Tongue (tissue), 1 donor: ENCODE measurements at regions not wholly inside any gene's neighbourhood (a gene's known extent, or its start where the extent isn't known, plus 50 kb on each side); places are given as distances from the start of the nearest gene placed in this dataset.
A peak's percentile ranks its signal among the peaks of the same experiment; 100 is the strongest.
"Not testable (repeated sequence)": the region's sequence is repeated elsewhere in the genome, so short reads cannot be mapped to it uniquely, and the experiment has no call there.

Experiments
- DNase-seq: peaks from one replicate; pipeline ENCODE4 v3.0.0-alpha.2; 2015

GRCh38 chr10:25724241-25724640 lies 209.8 kb upstream of the MYO3A start:
- no peak for DNase-seq

- peak; percentile 78 for DNase-seq
Observed at GRCh38 chr10:25725917-25726716, 207.9 kb upstream of the MYO3A start.

GRCh38 chr10:25738776-25739175 lies 195.3 kb upstream of the MYO3A start:
- no peak for DNase-seq

- no peak for DNase-seq
Observed at GRCh38 chr10:25743832-25744231, 190.2 kb upstream of the MYO3A start.

GRCh38 chr10:25744574-25744973 lies 189.5 kb upstream of the MYO3A start:
- no peak for DNase-seq

GRCh38 chr10:25745976-25746375 lies 188.1 kb upstream of the MYO3A start:
- DNase-seq: no peak

GRCh38 chr10:25747084-25747483 lies 186.9 kb upstream of the MYO3A start:
- no peak for DNase-seq

- no peak for DNase-seq
Observed at GRCh38 chr10:25748509-25748908, 185.5 kb upstream of the MYO3A start.

GRCh38 chr10:25753776-25754175 lies 180.3 kb upstream of the MYO3A start:
- DNase-seq: no peak

- DNase-seq: not testable (repeated sequence)
Observed at GRCh38 chr10:25755874-25756273, 178.2 kb upstream of the MYO3A start.

GRCh38 chr10:25756784-25757183 lies 177.2 kb upstream of the MYO3A start:
- DNase-seq: no peak

- DNase-seq: peak; percentile 59
Observed at GRCh38 chr10:25758041-25758457, 176.0 kb upstream of the MYO3A start.

- DNase-seq: no peak
Observed at GRCh38 chr10:25758511-25758910, 175.5 kb upstream of the MYO3A start.

- no peak for DNase-seq
Observed at GRCh38 chr10:25761937-25762336, 172.1 kb upstream of the MYO3A start.

GRCh38 chr10:25766213-25766612 lies 167.8 kb upstream of the MYO3A start:
- no peak for DNase-seq

GRCh38 chr10:25766687-25767221 lies 167.3 kb upstream of the MYO3A start:
- no peak for DNase-seq

- DNase-seq: no peak
Observed at GRCh38 chr10:25768167-25768566, 165.9 kb upstream of the MYO3A start.

- DNase-seq: no peak
Observed at GRCh38 chr10:25778646-25779045, 155.4 kb upstream of the MYO3A start.

GRCh38 chr10:25786161-25786560 lies 147.9 kb upstream of the MYO3A start:
- peak; percentile 1 for DNase-seq

- no peak for DNase-seq
Observed at GRCh38 chr10:25786899-25787298, 147.1 kb upstream of the MYO3A start.

GRCh38 chr10:25797888-25798429 lies 136.1 kb upstream of the MYO3A start:
- no peak for DNase-seq

GRCh38 chr10:25804505-25804904 lies 129.5 kb upstream of the MYO3A start:
- no peak for DNase-seq

GRCh38 chr10:25805986-25806385 lies 128.0 kb upstream of the MYO3A start:
- DNase-seq: no peak

GRCh38 chr10:25808372-25808771 lies 125.7 kb upstream of the MYO3A start:
- DNase-seq: no peak
